GM23338 (cell line): ENCODE measurements at regions not wholly inside any gene's neighbourhood (a gene's known extent, or its start where the extent isn't known, plus 50 kb on each side); places are given as distances from the start of the nearest gene placed in this dataset.

ENCODE experiments used
- ATAC-seq: fragments of 200-7000 bp; cut with Tn5 transposase; 3 replicates; pipeline ENCODE4 v1.9.1; 2020
- DNase-seq: peaks from one replicate; pipeline ENCODE4 v3.0.0-alpha.2; 2015; ENCODE audit warnings: low spot score
- H2AFZ ChIP-seq: fragments of 200-600 bp; sonication (generic); 2 replicates; pipeline ENCODE4 v1.8.0; 2016; ENCODE audit warnings: antibody characterized with exemption, mild to moderate bottlenecking, moderate library complexity
- H3F3A ChIP-seq: fragments of 200-600 bp; sonication (generic); replicated peaks from 2 replicates; pipeline ENCODE4 v1.8.0; 2017; ENCODE audit warnings: antibody characterized with exemption, mixed run types, low read depth
- H3K27ac ChIP-seq: fragments of 200-600 bp; sonication (generic); 2 replicates; pipeline ENCODE4 v1.6.1; 2016; ENCODE audit warnings: low read depth
- H3K27me3 ChIP-seq: fragments of 200-600 bp; sonication (generic); 2 replicates; pipeline ENCODE4 v1.8.0; 2016; ENCODE audit warnings: mild to moderate bottlenecking, mixed run types, moderate library complexity; ENCODE audit not compliant: insufficient read depth
- H3K36me3 ChIP-seq: fragments of 200-600 bp; sonication (generic); 2 replicates; pipeline ENCODE4 v1.8.0; 2016; ENCODE audit warnings: mild to moderate bottlenecking; ENCODE audit not compliant: insufficient read depth
- H3K4me1 ChIP-seq: fragments of 200-600 bp; sonication (generic); 2 replicates; pipeline ENCODE4 v1.8.0; 2016; ENCODE audit warnings: mild to moderate bottlenecking, moderate library complexity; ENCODE audit not compliant: insufficient read depth
- H3K4me2 ChIP-seq: fragments of 200-600 bp; sonication (generic); 2 replicates; pipeline ENCODE4 v1.7.1; 2017; ENCODE audit warnings: mixed run types
- H3K4me3 ChIP-seq: fragments of 200-600 bp; sonication (generic); 2 replicates; pipeline ENCODE4 v1.6.1; 2016; ENCODE audit warnings: mixed run types
- H3K79me2 ChIP-seq: fragments of 200-600 bp; sonication (generic); replicated peaks from 2 replicates; pipeline ENCODE4 v1.8.0; 2017; ENCODE audit warnings: mild to moderate bottlenecking; ENCODE audit not compliant: insufficient read depth
- H3K9me2 ChIP-seq: fragments of 200-600 bp; sonication (generic); 2 replicates; pipeline ENCODE4 v1.8.0; 2017; ENCODE audit not compliant: insufficient read depth
- H4K20me1 ChIP-seq: fragments of 200-600 bp; sonication (generic); replicated peaks from 2 replicates; pipeline ENCODE4 v1.8.0; 2017; ENCODE audit warnings: mild to moderate bottlenecking; ENCODE audit not compliant: insufficient read depth
- H3K27ac Mint-ChIP-seq: 2 replicates; pipeline ENCODE4 v1.8.0; 2020; ENCODE audit warnings: inconsistent platforms, mild to moderate bottlenecking, moderate library complexity, mixed read lengths
- H3K27me3 Mint-ChIP-seq: 3 replicates; pipeline ENCODE4 v1.8.0; 2022; ENCODE audit warnings: low read depth, mild to moderate bottlenecking, moderate library complexity, mixed read lengths, inconsistent platforms; ENCODE audit not compliant: insufficient read depth, poor library complexity
- H3K36me3 Mint-ChIP-seq: 3 replicates; pipeline ENCODE4 v1.8.0; 2021; ENCODE audit warnings: low read depth, mild to moderate bottlenecking, inconsistent platforms, moderate library complexity, mixed read lengths
- H3K4me1 Mint-ChIP-seq: 3 replicates; pipeline ENCODE4 v1.8.0; 2020; ENCODE audit warnings: mild to moderate bottlenecking, inconsistent platforms, mixed read lengths
- H3K4me3 Mint-ChIP-seq: 3 replicates; pipeline ENCODE4 v1.8.0; 2021; ENCODE audit warnings: moderate library complexity, mild to moderate bottlenecking, inconsistent platforms, mixed read lengths
- H3K9me3 Mint-ChIP-seq: 3 replicates; pipeline ENCODE4 v1.8.0; 2020; ENCODE audit warnings: moderate library complexity, mild to moderate bottlenecking, inconsistent platforms, mixed read lengths
- CREB1 ChIP-seq: fragments of 250-450 bp; sonication (Bioruptor Pico); IDR thresholded peaks from 2 replicates; pipeline ENCODE4 v1.5.0; 2020; ENCODE audit warnings: low read depth, mild to moderate bottlenecking, moderate library complexity
- CTCF ChIP-seq, 2 experiments: fragments of 200-600 bp in 1 of 2; sonication (generic) in 1 of 2; conservative IDR thresholded peaks; 2 replicates each; pipeline versions ENCODE4 v1.5.1 to v1.6.1; 2016 to 2017; ENCODE audit warnings: antibody characterized with exemption in 2 of 2, low read depth in 2 of 2, mild to moderate bottlenecking in 2 of 2, moderate library complexity in 1 of 2
- EZH2 ChIP-seq: fragments of 200-600 bp; sonication (generic); IDR thresholded peaks from one replicate; pipeline ENCODE4 v1.8.0; 2017; ENCODE audit warnings: antibody characterized with exemption, mild to moderate bottlenecking, low read depth; ENCODE audit not compliant: unreplicated experiment
- EZH2phosphoT487 ChIP-seq: fragments of 200-600 bp; sonication (generic); IDR thresholded peaks from one replicate; pipeline ENCODE4 v1.8.1; 2018; ENCODE audit warnings: antibody characterized with exemption; ENCODE audit not compliant: unreplicated experiment
- JUNB ChIP-seq: IDR thresholded peaks from one replicate; pipeline ENCODE4 v1.6.1; 2016; ENCODE audit warnings: antibody characterized with exemption; ENCODE audit not compliant: unreplicated experiment
- NANOG ChIP-seq: IDR thresholded peaks from 2 replicates; pipeline ENCODE4 v1.6.1; 2016; ENCODE audit warnings: antibody characterized with exemption, borderline replicate concordance
- POLR2AphosphoS5 ChIP-seq: IDR thresholded peaks from 2 replicates; pipeline ENCODE4 v1.6.1; 2016; ENCODE audit warnings: antibody characterized with exemption, low read depth
- STAT1 ChIP-seq: IDR thresholded peaks from one replicate; pipeline ENCODE4 v1.6.1; 2016; ENCODE audit warnings: antibody characterized with exemption; ENCODE audit not compliant: unreplicated experiment
- ZNF114 ChIP-seq: fragments of 250-450 bp; sonication (Bioruptor Pico); IDR thresholded peaks from 2 replicates; pipeline ENCODE4 v1.5.0; 2020; ENCODE audit warnings: mild to moderate bottlenecking, moderate library complexity
- ZNF331 ChIP-seq: fragments of 250-450 bp; sonication (Bioruptor Pico); IDR thresholded peaks from 2 replicates; pipeline ENCODE4 v1.5.0; 2020; ENCODE audit warnings: low read depth, mild to moderate bottlenecking, moderate library complexity
- TF ChIP-seq, protein P1 (sequence below): IDR thresholded peaks from one replicate; pipeline ENCODE4 v1.6.1; 2018; ENCODE audit warnings: antibody characterized with exemption; ENCODE audit not compliant: unreplicated experiment
- TF ChIP-seq, protein P2 (sequence below): IDR thresholded peaks from 2 replicates; pipeline ENCODE4 v1.6.1; 2016; ENCODE audit warnings: antibody characterized with exemption

DNA sequence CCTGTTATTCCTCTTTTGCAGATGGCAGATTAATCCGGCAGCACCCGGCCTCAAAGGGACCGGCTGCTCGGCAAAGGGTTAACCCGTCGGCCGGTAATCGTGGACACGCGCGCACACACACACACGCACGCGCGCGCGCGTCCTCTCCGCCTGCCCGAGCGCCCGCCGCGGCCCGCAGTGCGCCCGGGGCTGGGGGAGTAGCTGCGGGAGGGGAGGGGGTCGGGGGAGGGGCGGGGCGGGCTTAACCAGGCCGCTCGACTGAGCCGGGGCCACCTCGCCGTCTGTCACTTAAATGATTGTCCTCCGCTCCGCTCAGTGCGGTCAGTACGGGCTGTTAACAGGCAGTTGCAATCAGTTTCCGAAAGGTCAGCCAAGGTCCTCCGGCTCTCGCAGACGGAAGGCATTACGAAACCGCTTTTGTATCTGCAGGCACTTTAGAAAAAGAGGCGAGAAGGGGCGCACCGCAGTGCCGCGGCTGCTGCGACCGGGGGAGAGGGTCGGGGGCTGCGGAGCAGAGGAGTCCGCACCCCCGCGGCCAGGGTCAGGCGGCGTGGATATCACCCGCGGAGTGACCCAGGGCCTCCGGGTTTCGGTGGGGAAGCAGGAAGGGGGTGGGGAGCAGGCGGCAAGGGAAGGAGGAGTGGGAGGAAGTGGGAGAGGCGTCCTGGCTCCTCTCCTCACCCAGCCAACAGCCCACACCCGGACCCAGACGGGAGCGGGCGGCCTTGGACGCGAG, 57.3 kb upstream of the BCOR start:
- H3K9me2 ChIP-seq = no peaks in the 10 kb centered on the region
- Mint-ChIP-seq H3K9me3 (no peaks in the 10 kb centered on the region), H3K36me3 (no peaks in the 10 kb centered on the region), H3K4me1 (peaks cover 15% of the 10 kb centered on the region; the same call in 2 of the 3 replicates), H3K27me3 (peaks cover 38% of the 10 kb centered on the region), H3K4me3 (peak overlapping the region; percentile 85), H3K27ac (no peak overlapping the region)
- H3K36me3 ChIP-seq = no peaks in the 10 kb centered on the region
- H3K27me3 ChIP-seq = peaks cover 36% of the 10 kb centered on the region
- peaks cover 16% of the 10 kb centered on the region for H3K4me1 ChIP-seq
- H3K27ac ChIP-seq = no peak overlapping the region
- TF ChIP-seq EZH2phosphoT487 (no peak), CTCF (conservative IDR thresholded peaks at IDR 0.05; ENCODE audit: low read depth in 2 of 2) (no peak)
- H3K4me3 ChIP-seq = peak overlapping the region; percentile 64
- no peaks in the 10 kb centered on the region for H4K20me1 ChIP-seq
- DNase-seq = peak; percentile 63
- ATAC-seq = no peak; the same call in 2 of the 3 replicates
- H3F3A ChIP-seq = peaks cover 6% of the 10 kb centered on the region
- H3K4me2 ChIP-seq = peak overlapping the region; percentile 82
- H3K79me2 ChIP-seq = peaks cover 5% of the 10 kb centered on the region
- no peak overlapping the region for H2AFZ ChIP-seq

DNA sequence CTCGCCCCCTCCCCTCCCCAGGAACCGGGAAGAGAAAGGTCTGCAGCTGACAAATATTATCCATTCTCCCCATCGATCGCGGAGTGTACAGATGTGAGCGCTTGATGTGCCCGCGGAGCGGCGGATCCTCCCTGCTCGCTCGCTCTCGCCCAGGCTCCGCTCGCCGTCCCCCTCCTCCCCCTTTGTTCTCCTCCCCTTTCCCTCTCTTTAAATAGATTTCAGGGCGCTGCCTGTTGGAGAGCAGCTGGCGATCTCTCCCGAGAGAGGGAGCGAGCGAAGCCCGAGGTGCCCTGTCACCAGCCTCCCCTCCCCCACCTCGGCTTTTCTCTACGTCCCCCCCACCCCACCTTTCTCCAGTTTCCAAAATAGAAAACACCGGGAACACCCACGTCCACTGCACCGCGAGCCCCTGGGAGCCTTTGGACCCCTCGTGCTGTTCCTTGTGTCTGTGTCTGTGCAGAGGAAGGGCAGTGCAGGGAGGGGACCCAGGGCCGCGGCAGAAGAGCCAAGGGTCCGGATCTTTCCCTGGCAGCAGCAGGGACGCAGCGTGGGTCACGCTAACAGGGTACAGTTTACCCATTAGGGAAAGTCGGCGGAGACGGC, 56.6 kb upstream of the BCOR start:
- peak overlapping the region; percentile 82 for H3K4me2 ChIP-seq
- no peaks in the 10 kb centered on the region for H3K36me3 ChIP-seq
- no peaks in the 10 kb centered on the region for H3K9me2 ChIP-seq
- peak overlapping the region; percentile 77 for H3K4me3 Mint-ChIP-seq
- no peaks in the 10 kb centered on the region for H3K9me3 Mint-ChIP-seq
- H3K27ac Mint-ChIP-seq = no peak overlapping the region
- peak; percentile 2 for ATAC-seq
- peaks cover 6% of the 10 kb centered on the region for H3F3A ChIP-seq
- no peaks in the 10 kb centered on the region for H4K20me1 ChIP-seq
- H3K27ac ChIP-seq = no peak overlapping the region
- peaks cover 41% of the 10 kb centered on the region for H3K27me3 Mint-ChIP-seq
- H3K27me3 ChIP-seq = peaks cover 42% of the 10 kb centered on the region
- peak overlapping the region; percentile 64 for H3K4me3 ChIP-seq
- H3K4me1 Mint-ChIP-seq = peaks cover 18% of the 10 kb centered on the region; the same call in 2 of the 3 replicates
- peak; percentile 65 for DNase-seq
- no peak overlapping the region for H2AFZ ChIP-seq
- H3K4me1 ChIP-seq = peaks cover 23% of the 10 kb centered on the region
- H3K36me3 Mint-ChIP-seq = no peaks in the 10 kb centered on the region
- peaks cover 5% of the 10 kb centered on the region; the same call in 1 of the 2 replicates for H3K79me2 ChIP-seq
- TF ChIP-seq CTCF (conservative IDR thresholded peaks at IDR 0.05; ENCODE audit: low read depth in 2 of 2) (no peak), JUNB (no peak), NANOG (no peak), EZH2 (no peak), POLR2AphosphoS5 (no peak), ZNF114 (no peak), STAT1 (no peak), CREB1 (no peak), ZNF331 (CRISPR knock-in tag) (no peak), EZH2phosphoT487 (no peak)
- TF ChIP-seq, protein P1, sequence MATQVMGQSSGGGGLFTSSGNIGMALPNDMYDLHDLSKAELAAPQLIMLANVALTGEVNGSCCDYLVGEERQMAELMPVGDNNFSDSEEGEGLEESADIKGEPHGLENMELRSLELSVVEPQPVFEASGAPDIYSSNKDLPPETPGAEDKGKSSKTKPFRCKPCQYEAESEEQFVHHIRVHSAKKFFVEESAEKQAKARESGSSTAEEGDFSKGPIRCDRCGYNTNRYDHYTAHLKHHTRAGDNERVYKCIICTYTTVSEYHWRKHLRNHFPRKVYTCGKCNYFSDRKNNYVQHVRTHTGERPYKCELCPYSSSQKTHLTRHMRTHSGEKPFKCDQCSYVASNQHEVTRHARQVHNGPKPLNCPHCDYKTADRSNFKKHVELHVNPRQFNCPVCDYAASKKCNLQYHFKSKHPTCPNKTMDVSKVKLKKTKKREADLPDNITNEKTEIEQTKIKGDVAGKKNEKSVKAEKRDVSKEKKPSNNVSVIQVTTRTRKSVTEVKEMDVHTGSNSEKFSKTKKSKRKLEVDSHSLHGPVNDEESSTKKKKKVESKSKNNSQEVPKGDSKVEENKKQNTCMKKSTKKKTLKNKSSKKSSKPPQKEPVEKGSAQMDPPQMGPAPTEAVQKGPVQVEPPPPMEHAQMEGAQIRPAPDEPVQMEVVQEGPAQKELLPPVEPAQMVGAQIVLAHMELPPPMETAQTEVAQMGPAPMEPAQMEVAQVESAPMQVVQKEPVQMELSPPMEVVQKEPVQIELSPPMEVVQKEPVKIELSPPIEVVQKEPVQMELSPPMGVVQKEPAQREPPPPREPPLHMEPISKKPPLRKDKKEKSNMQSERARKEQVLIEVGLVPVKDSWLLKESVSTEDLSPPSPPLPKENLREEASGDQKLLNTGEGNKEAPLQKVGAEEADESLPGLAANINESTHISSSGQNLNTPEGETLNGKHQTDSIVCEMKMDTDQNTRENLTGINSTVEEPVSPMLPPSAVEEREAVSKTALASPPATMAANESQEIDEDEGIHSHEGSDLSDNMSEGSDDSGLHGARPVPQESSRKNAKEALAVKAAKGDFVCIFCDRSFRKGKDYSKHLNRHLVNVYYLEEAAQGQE = no peak
- TF ChIP-seq, protein P2, sequence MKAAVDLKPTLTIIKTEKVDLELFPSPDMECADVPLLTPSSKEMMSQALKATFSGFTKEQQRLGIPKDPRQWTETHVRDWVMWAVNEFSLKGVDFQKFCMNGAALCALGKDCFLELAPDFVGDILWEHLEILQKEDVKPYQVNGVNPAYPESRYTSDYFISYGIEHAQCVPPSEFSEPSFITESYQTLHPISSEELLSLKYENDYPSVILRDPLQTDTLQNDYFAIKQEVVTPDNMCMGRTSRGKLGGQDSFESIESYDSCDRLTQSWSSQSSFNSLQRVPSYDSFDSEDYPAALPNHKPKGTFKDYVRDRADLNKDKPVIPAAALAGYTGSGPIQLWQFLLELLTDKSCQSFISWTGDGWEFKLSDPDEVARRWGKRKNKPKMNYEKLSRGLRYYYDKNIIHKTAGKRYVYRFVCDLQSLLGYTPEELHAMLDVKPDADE = no peak
